GM12878 (cell line): ENCODE measurements at regions not wholly inside any gene's neighbourhood (a gene's known extent, or its start where the extent isn't known, plus 50 kb on each side); places are given as distances from the start of the nearest gene placed in this dataset.

Source experiments
- ATAC-seq: fragments of 200-7000 bp; cut with Tn5 transposase; 3 replicates; pipeline ENCODE4 v1.9.1; 2020; ENCODE audit warnings: mild to moderate bottlenecking, moderate library complexity
- BruUV-seq: library from RNA; stranded (reverse); fragments of 400-500 nt; replicated peaks from 2 replicates; lab custom pipeline; 2021; lab: Mats Ljungman, UMichigan
- CTCF ChIA-PET: fragments of 300-600 bp; sonication (Branson Sonifier 250); formaldehyde crosslinking; extraction: SDS; loops from one replicate; lab custom pipeline; 2021; ENCODE audit warnings: inconsistent platforms; lab: Yijun Ruan, JAX
- POLR2A ChIA-PET: fragments of 350-600 bp; formaldehyde crosslinking; extraction: SDS; loops from one replicate; lab custom pipeline; 2021; ENCODE audit warnings: inconsistent platforms; lab: Charles Lee
- RAD21 ChIA-PET: fragments of 300-600 bp; sonication (Branson Sonifier 250); formaldehyde crosslinking; loops from one replicate; lab custom pipeline; 2023; ENCODE audit warnings: antibody characterized with exemption; ENCODE audit not compliant: unreplicated experiment; lab: Charles Lee
- SMC1A ChIA-PET: fragments of 300-600 bp; sonication (Branson Sonifier 250); formaldehyde crosslinking; loops from one replicate; lab custom pipeline; 2023; ENCODE audit not compliant: unreplicated experiment, uncharacterized antibody; lab: Charles Lee
- DNase-seq: peaks from one replicate; pipeline ENCODE4 v3.0.0-alpha.2; 2011; ENCODE audit warnings: low read depth, low spot score
- FAIRE-seq: peaks from 3 replicates; lab custom pipeline; 2011; peaks lifted over from hg19 to GRCh38; lab: Jason Lieb, UNC
- H2AFZ ChIP-seq: 2 replicates; pipeline ENCODE4 v1.6.0; 2011; ENCODE audit warnings: low read depth, low read length, control low read depth; ENCODE audit not compliant: control insufficient read depth
- H3K27ac ChIP-seq: 2 replicates; pipeline ENCODE4 v1.5.1; 2011; ENCODE audit warnings: control low read depth; ENCODE audit not compliant: control insufficient read depth, insufficient read depth
- H3K27me3 ChIP-seq, 2 experiments: replicated peaks in 1 of 2; 2 replicates each; pipeline versions ENCODE4 v1.6.0 to v1.6.1; 2011; ENCODE audit warnings: low read length in 1 of 2; ENCODE audit not compliant: control insufficient read depth in 2 of 2, insufficient read depth in 2 of 2
- H3K36me3 ChIP-seq, 2 experiments: 2 replicates each; pipeline ENCODE4 v1.5.1; 2011; ENCODE audit warnings: low read length in 1 of 2; ENCODE audit not compliant: control insufficient read depth in 2 of 2, insufficient read depth in 2 of 2
- H3K4me1 ChIP-seq: 2 replicates; pipeline ENCODE4 v1.6.1; 2011; ENCODE audit warnings: mild to moderate bottlenecking, low read length, moderate library complexity, mixed read lengths; ENCODE audit not compliant: control insufficient read depth, insufficient read depth
- H3K4me2 ChIP-seq: 2 replicates; pipeline ENCODE4 v1.6.0; 2011; ENCODE audit warnings: control low read depth; ENCODE audit not compliant: control insufficient read depth, insufficient read depth
- H3K4me3 ChIP-seq: fragments of 200-600 bp; sonication (generic); 2 replicates; pipeline ENCODE4 v1.5.1; 2016
- H3K79me2 ChIP-seq: 2 replicates; pipeline ENCODE4 v1.6.0; 2011; ENCODE audit warnings: low read length; ENCODE audit not compliant: control insufficient read depth, insufficient read depth
- H3K9ac ChIP-seq: 2 replicates; pipeline ENCODE4 v1.8.0; 2011; ENCODE audit warnings: low read length, control low read depth, mixed read lengths; ENCODE audit not compliant: control insufficient read depth, insufficient read depth
- H3K9me3 ChIP-seq: replicated peaks from 3 replicates; pipeline ENCODE4 v1.5.1; 2011; ENCODE audit warnings: mild to moderate bottlenecking, low read length; ENCODE audit not compliant: control insufficient read depth, insufficient read depth
- H4K20me1 ChIP-seq: 2 replicates; pipeline ENCODE4 v1.6.0; 2011; ENCODE audit not compliant: control insufficient read depth, insufficient read depth
- EED ChIP-seq: sonication (generic); IDR thresholded peaks from 2 replicates; pipeline ENCODE4 v1.6.1; 2016; ENCODE audit warnings: antibody characterized with exemption, low read depth
- HDAC6 ChIP-seq: fragments of 200-600 bp; sonication (generic); IDR thresholded peaks from one replicate; pipeline ENCODE4 v1.8.0; 2017; ENCODE audit warnings: antibody characterized with exemption; ENCODE audit not compliant: unreplicated experiment
- JUND ChIP-seq: IDR thresholded peaks from 2 replicates; pipeline ENCODE4 v1.6.1; 2012; ENCODE audit warnings: low read depth, mild to moderate bottlenecking, low read length, improper control_type of control experiment, moderate library complexity
- NFXL1 ChIP-seq: fragments of 450-650 bp; IDR thresholded peaks from 2 replicates; pipeline ENCODE4 v1.6.1; 2017; ENCODE audit warnings: antibody characterized with exemption, mild to moderate bottlenecking, borderline replicate concordance
- POLR2A ChIP-seq: IDR thresholded peaks from 2 replicates; pipeline ENCODE4 v1.6.1; 2011; ENCODE audit warnings: low read depth, mild to moderate bottlenecking, low read length
- SMAD5 ChIP-seq: IDR thresholded peaks from 2 replicates; pipeline ENCODE4 v1.6.1; 2016; ENCODE audit warnings: antibody characterized with exemption, low read depth
- WGBS: methylation state at CpG from one replicate; pipeline ENCODE4 v1.1.6; 2016; ENCODE audit warnings: low lambda C conversion rate; ENCODE audit not compliant: insufficient replicate concordance, insufficient coverage; ENCODE audit errors: missing lambda C conversion rate; 5-methylcytosine and 5-hydroxymethylcytosine counted together
- in situ Hi-C: fragments of 300-500 bp; cut with MboI; formaldehyde crosslinking; loops from 9 replicates; pipeline ENCODE4 v1.14.3; 2018; ENCODE audit warnings: mixed read lengths
- intact Hi-C: fragments of 100-400 bp; cut with micrococcal nuclease; formaldehyde crosslinking; loops from one replicate; pipeline ENCODE4 v1.14.2; 2022; ENCODE audit not compliant: unreplicated experiment
- TF ChIP-seq, protein P1 (sequence below): fragments of 450-650 bp; formaldehyde crosslinking; IDR thresholded peaks from 2 replicates; pipeline ENCODE4 v1.5.0; 2022; ENCODE audit warnings: mild to moderate bottlenecking, missing genetic modification characterization
- TF ChIP-seq, protein P2 (sequence below): fragments of 450-650 bp; IDR thresholded peaks from 2 replicates; pipeline ENCODE4 v1.6.1; 2017; ENCODE audit warnings: borderline replicate concordance

GRCh38 chr10:64454962-64455361 lies 933.8 kb downstream of the REEP3 start:
- no peaks in the 10 kb centered on the region for H4K20me1 ChIP-seq
- no peak overlapping the region for H3K4me2 ChIP-seq
- no peaks in the 10 kb centered on the region for H3K36me3 ChIP-seq
- ATAC-seq (no peak), FAIRE-seq (no peak), DNase-seq (no peak)
- intact Hi-C loops: no loop called here
- no peaks in the 10 kb centered on the region for H3K4me1 ChIP-seq
- RAD21 ChIA-PET: no interaction called here
- TF ChIP-seq, protein P1, sequence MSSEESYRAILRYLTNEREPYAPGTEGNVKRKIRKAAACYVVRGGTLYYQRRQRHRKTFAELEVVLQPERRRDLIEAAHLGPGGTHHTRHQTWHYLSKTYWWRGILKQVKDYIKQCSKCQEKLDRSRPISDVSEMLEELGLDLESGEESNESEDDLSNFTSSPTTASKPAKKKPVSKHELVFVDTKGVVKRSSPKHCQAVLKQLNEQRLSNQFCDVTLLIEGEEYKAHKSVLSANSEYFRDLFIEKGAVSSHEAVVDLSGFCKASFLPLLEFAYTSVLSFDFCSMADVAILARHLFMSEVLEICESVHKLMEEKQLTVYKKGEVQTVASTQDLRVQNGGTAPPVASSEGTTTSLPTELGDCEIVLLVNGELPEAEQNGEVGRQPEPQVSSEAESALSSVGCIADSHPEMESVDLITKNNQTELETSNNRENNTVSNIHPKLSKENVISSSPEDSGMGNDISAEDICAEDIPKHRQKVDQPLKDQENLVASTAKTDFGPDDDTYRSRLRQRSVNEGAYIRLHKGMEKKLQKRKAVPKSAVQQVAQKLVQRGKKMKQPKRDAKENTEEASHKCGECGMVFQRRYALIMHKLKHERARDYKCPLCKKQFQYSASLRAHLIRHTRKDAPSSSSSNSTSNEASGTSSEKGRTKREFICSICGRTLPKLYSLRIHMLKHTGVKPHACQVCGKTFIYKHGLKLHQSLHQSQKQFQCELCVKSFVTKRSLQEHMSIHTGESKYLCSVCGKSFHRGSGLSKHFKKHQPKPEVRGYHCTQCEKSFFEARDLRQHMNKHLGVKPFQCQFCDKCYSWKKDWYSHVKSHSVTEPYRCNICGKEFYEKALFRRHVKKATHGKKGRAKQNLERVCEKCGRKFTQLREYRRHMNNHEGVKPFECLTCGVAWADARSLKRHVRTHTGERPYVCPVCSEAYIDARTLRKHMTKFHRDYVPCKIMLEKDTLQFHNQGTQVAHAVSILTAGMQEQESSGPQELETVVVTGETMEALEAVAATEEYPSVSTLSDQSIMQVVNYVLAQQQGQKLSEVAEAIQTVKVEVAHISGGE (CRISPR knock-in tag): no peak
- no peak for TF ChIP-seq JUND
- TF ChIP-seq SMAD5: no peak
- TF ChIP-seq POLR2A: no peak
- TF ChIP-seq, protein P2, sequence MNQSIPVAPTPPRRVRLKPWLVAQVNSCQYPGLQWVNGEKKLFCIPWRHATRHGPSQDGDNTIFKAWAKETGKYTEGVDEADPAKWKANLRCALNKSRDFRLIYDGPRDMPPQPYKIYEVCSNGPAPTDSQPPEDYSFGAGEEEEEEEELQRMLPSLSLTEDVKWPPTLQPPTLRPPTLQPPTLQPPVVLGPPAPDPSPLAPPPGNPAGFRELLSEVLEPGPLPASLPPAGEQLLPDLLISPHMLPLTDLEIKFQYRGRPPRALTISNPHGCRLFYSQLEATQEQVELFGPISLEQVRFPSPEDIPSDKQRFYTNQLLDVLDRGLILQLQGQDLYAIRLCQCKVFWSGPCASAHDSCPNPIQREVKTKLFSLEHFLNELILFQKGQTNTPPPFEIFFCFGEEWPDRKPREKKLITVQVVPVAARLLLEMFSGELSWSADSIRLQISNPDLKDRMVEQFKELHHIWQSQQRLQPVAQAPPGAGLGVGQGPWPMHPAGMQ: no peak
- TF ChIP-seq HDAC6: no peak
- no peak for TF ChIP-seq NFXL1
- TF ChIP-seq EED: no peak
- no TSS peak for BruUV-seq
- in situ Hi-C loops: no loop called here
- CTCF ChIA-PET: interaction anchor here (0.6 kb wide), 1 partner anchor 336 kb away, joined by 3 read pairs; no protein-coding TSS in a partner anchor
- POLR2A ChIA-PET: no interaction called here
- no peak overlapping the region for H2AFZ ChIP-seq
- H3K27ac ChIP-seq: no peak overlapping the region
- H3K4me3 ChIP-seq: no peak overlapping the region
- no peak overlapping the region for H3K9ac ChIP-seq
- H3K27me3 ChIP-seq: no peaks in the 10 kb centered on the region
- SMC1A ChIA-PET: interaction anchor here (0.7 to 1.5 kb wide), 2 partner anchors 11 to 33 kb away, joined by 3 to 4 read pairs; no protein-coding TSS in a partner anchor
- no peaks in the 10 kb centered on the region for H3K79me2 ChIP-seq
- no peaks in the 10 kb centered on the region for H3K9me3 ChIP-seq
- WGBS: 6% methylated on average over 1 of the region's 1 CpG
